Osteoblast (primary cell): ENCODE measurements at regions not wholly inside any gene's neighbourhood (a gene's known extent, or its start where the extent isn't known, plus 50 kb on each side); places are given as distances from the start of the nearest gene placed in this dataset.
"Not testable (repeated sequence)": the region's sequence is repeated elsewhere in the genome, so short reads cannot be mapped to it uniquely, and the experiment has no call there.

ENCODE experiments used
- DNase-seq: peaks from one replicate; pipeline ENCODE4 v3.0.0; 2011; ENCODE audit warnings: low spot score, mixed read lengths; ENCODE audit not compliant: insufficient read length; ENCODE audit errors: missing footprints
- H2AFZ ChIP-seq: 2 replicates; pipeline ENCODE4 v1.6.0; 2011; ENCODE audit warnings: mild to moderate bottlenecking, low read length
- H3K27ac ChIP-seq: 2 replicates; pipeline ENCODE4 v1.5.1; 2011; ENCODE audit warnings: mild to moderate bottlenecking, low read depth, low read length, moderate library complexity
- H3K27me3 ChIP-seq: 2 replicates; pipeline ENCODE4 v1.6.0; 2012; ENCODE audit warnings: mild to moderate bottlenecking, control low read depth, inconsistent platforms, low read length, moderate library complexity; ENCODE audit not compliant: insufficient read depth
- H3K36me3 ChIP-seq: 2 replicates; pipeline ENCODE4 v1.5.1; 2011; ENCODE audit warnings: mild to moderate bottlenecking, low read length, control low read depth, moderate library complexity; ENCODE audit not compliant: insufficient read depth
- H3K4me1 ChIP-seq: 2 replicates; pipeline ENCODE4 v1.5.1; 2011; ENCODE audit warnings: mild to moderate bottlenecking, low read length, control low read depth, moderate library complexity; ENCODE audit not compliant: insufficient read depth
- H3K4me2 ChIP-seq: 2 replicates; pipeline ENCODE4 v1.6.0; 2011; ENCODE audit warnings: mild to moderate bottlenecking, low read length; ENCODE audit not compliant: insufficient read depth
- H3K4me3 ChIP-seq: fragments of 200-600 bp; sonication (generic); 3 replicates; pipeline ENCODE4 v1.5.1; 2012; ENCODE audit warnings: mild to moderate bottlenecking, low read length, inconsistent platforms; ENCODE audit not compliant: insufficient read depth
- H3K79me2 ChIP-seq: 2 replicates; pipeline ENCODE4 v1.6.0; 2012; ENCODE audit warnings: mild to moderate bottlenecking, low read length, control low read depth, inconsistent platforms; ENCODE audit not compliant: insufficient read depth
- H3K9me3 ChIP-seq: 2 replicates; pipeline ENCODE4 v1.5.1; 2011; ENCODE audit warnings: low read depth, low read length, control low read depth
- H4K20me1 ChIP-seq: 2 replicates; pipeline ENCODE4 v1.6.0; 2012; ENCODE audit warnings: mild to moderate bottlenecking, low read length, control low read depth; ENCODE audit not compliant: insufficient read depth
- TF ChIP-seq, protein P1 (sequence below): IDR thresholded peaks from 2 replicates; pipeline ENCODE4 v1.5.1; 2011; ENCODE audit warnings: mild to moderate bottlenecking, low read depth, low read length, moderate library complexity; ENCODE audit errors: extremely low read depth

DNA sequence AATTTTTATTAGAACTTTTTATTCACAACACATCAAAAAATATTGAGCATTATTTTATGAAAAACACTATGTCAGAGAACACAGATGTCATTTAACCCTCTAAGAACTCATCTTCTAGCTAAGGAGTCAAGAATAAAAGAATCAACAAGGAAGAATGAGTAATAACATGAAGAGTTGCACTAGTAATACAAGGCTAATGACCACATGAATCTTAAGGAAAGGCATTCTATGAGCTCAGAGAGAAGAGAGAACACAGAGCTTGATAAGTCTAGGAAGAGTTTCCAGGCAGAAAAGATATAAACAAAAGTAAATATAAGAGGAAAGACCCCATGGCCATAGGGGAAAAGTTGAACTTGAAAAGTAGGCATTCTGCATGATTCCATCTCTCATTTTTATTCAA is 166.5 kb downstream of the MAIP1 start:
- H3K27me3 ChIP-seq, result peaks cover 2% of the 10 kb centered on the region
- no peak overlapping the region for H2AFZ ChIP-seq
- TF ChIP-seq, protein P1, sequence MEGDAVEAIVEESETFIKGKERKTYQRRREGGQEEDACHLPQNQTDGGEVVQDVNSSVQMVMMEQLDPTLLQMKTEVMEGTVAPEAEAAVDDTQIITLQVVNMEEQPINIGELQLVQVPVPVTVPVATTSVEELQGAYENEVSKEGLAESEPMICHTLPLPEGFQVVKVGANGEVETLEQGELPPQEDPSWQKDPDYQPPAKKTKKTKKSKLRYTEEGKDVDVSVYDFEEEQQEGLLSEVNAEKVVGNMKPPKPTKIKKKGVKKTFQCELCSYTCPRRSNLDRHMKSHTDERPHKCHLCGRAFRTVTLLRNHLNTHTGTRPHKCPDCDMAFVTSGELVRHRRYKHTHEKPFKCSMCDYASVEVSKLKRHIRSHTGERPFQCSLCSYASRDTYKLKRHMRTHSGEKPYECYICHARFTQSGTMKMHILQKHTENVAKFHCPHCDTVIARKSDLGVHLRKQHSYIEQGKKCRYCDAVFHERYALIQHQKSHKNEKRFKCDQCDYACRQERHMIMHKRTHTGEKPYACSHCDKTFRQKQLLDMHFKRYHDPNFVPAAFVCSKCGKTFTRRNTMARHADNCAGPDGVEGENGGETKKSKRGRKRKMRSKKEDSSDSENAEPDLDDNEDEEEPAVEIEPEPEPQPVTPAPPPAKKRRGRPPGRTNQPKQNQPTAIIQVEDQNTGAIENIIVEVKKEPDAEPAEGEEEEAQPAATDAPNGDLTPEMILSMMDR, result no peak
- H4K20me1 ChIP-seq, result no peaks in the 10 kb centered on the region
- no peaks in the 10 kb centered on the region for H3K9me3 ChIP-seq
- no peaks in the 10 kb centered on the region for H3K4me1 ChIP-seq
- H3K4me3 ChIP-seq, result no peak overlapping the region
- H3K27ac ChIP-seq, result no peak overlapping the region
- no peaks in the 10 kb centered on the region for H3K36me3 ChIP-seq
- H3K79me2 ChIP-seq, result no peaks in the 10 kb centered on the region
- no peak for DNase-seq
- H3K4me2 ChIP-seq, result no peak overlapping the region

DNA sequence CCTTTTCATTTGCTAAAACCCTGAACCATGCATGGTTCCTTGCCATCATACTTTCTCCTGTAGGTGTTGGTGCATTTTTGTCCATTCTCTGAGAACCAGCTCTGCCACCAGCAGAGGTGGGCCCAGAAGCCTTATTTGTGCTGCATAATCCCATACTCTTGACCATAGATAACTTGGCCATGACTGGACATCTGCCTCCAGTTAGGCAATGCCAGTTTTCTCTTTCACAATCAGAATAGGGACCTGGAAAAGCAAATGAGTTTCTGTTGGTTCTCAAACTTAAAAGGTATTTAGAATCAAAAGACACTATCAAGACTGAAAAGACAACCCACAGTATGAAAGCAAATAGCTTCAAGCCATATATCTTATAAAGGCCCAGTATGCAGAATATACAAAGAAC is 167.3 kb downstream of the MAIP1 start:
- DNase-seq, result no peak
- TF ChIP-seq, protein P1, result no peak
- no peak overlapping the region for H2AFZ ChIP-seq
- H3K79me2 ChIP-seq, result no peaks in the 10 kb centered on the region
- no peak overlapping the region for H3K27ac ChIP-seq
- no peaks in the 10 kb centered on the region for H3K36me3 ChIP-seq
- peaks cover 2% of the 10 kb centered on the region for H3K27me3 ChIP-seq
- no peaks in the 10 kb centered on the region for H4K20me1 ChIP-seq
- no peaks in the 10 kb centered on the region for H3K9me3 ChIP-seq
- H3K4me1 ChIP-seq, result peaks cover 6% of the 10 kb centered on the region
- H3K4me2 ChIP-seq, result no peak overlapping the region
- no peak overlapping the region for H3K4me3 ChIP-seq

DNA sequence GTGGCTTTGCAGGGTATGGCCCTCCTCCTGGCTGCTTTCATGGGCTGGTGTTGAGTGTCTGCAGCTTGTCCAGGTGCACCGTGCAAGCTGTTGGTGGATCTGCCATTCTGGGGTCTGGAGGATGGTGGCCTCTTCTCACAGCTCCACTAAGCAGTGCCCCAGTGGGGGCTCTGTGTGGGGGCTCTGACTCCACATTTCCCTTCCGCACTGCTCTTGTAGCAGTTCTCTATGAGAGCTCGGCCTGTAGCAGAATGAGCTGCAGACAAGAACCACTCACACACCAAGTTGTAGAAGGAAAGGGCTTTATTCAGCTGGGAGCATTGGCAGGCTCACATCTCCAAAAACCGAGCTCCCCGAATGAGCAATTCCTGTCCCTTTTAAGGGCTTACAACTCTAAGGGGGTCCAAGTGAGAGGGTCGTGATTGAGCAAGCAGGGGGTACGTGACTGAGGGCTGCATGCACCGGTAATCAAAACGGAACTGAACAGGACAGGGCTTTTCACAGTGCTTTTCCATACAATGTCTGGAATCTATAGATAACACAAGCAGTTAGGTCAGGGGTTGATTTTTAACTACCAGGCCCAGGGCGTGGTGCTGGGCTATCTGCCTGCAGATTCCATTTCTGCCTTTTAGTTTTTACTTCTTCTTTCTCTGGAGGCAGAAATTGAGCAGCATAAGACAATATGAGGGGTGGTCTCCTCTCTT is 169.4 kb downstream of the MAIP1 start:
- H3K4me3 ChIP-seq, H3K27ac ChIP-seq, H3K9me3 ChIP-seq, DNase-seq, H2AFZ ChIP-seq, H3K27me3 ChIP-seq, H3K36me3 ChIP-seq, H4K20me1 ChIP-seq, H3K4me2 ChIP-seq, H3K79me2 ChIP-seq, H3K4me1 ChIP-seq: not testable (repeated sequence)

DNA sequence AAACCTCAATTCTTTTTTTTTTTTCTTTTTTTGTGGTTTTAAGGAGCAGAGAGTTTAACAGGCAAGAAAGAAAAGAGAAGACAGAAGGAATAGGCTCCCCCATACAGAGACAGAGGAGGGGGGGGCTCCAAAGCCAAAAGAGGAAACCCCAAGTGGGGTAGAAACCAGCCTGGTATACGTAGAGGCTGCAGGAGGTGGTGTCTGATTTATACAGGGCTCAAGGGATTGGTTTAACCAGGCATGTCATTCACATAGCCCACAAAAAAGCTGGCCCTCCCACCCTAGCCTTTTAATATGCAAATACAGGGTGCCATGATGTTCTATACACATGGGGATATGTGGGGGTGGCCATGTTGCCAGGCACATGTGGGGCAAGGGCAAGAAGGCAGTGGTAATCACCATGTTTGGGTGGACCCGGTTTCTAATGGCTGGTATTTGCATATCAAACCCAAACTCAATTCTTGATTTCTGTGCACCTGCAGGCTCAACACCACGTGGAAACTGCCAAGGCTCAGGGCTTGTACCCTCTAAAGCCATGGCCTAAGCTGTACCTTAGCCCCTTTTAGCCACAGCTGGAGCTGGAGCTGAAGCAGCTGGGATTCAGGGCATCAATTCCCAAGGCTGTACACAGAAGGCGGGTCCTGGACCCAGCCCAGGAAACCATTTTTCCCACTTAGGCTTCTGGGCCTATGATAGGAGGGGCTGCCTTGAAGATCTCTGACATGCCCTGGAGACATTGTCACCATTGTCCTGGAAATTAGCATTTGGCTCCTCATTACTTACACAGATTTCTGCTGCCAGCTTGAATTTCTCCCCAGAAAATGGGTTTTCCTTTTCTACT is 170.3 kb downstream of the MAIP1 start:
- no peak for DNase-seq
- Histone ChIP-seq H3K4me2 (no peak overlapping the region), H3K27me3 (no peaks in the 10 kb centered on the region), H3K79me2 (no peaks in the 10 kb centered on the region), H4K20me1 (no peaks in the 10 kb centered on the region), H3K9me3 (no peaks in the 10 kb centered on the region), H3K4me1 (peaks cover 14% of the 10 kb centered on the region), H3K27ac (no peak overlapping the region), H3K4me3 (no peak overlapping the region), H2AFZ (no peak overlapping the region), H3K36me3 (no peaks in the 10 kb centered on the region)
- TF ChIP-seq, protein P1, result no peak

DNA sequence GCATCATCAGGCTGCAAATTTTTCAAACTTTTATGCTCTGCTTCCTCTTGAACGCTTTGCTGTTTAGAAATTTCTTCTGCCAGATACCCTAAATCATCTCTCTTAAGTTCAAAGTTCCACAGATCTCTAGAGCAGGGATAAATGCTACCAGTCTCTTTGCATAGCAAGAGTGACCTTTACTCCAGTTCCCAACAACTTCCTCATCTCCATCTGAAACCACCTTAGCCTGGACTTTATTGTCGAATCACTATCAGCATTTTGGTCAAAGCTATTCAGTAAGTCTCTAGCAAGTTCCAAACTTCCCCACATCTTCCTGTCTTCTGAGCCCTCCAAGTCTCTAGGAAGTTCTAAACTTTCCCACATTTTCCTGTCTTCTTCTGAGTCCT is 170.9 kb downstream of the MAIP1 start:
- not testable (repeated sequence) for H4K20me1 ChIP-seq, H2AFZ ChIP-seq, H3K9me3 ChIP-seq, H3K27ac ChIP-seq, H3K27me3 ChIP-seq, DNase-seq, H3K4me3 ChIP-seq, H3K79me2 ChIP-seq, H3K36me3 ChIP-seq, H3K4me2 ChIP-seq
- H3K4me1 ChIP-seq, result peaks cover 20% of the 10 kb centered on the region

DNA sequence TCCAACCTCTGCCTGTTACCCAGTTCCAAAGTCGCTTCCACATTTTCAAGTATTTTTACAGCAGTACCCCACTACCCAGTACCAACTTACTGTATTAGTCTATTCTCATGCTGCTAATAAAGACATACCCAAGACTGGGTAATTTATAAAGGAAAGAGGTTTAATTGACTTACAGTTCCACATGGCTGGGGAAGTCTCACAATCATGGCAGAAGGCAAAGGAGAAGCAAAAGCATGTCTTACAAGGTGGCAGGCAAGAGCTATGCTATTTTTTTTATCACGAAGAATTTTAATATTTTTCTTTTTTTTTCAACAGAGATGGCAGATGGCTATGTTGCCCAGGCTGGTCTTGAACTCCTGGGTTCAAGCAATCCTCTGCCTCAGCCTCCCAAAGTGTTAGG is 171.3 kb downstream of the MAIP1 start:
- H3K79me2 ChIP-seq, H3K36me3 ChIP-seq, H3K27me3 ChIP-seq, H2AFZ ChIP-seq, H3K4me2 ChIP-seq, H3K27ac ChIP-seq, DNase-seq, H3K4me3 ChIP-seq, H4K20me1 ChIP-seq, H3K9me3 ChIP-seq: not testable (repeated sequence)
- H3K4me1 ChIP-seq, result peaks cover 20% of the 10 kb centered on the region
